GM13977 (cell line): ENCODE measurements at regions not wholly inside any gene's neighbourhood (a gene's known extent, or its start where the extent isn't known, plus 50 kb on each side); places are given as distances from the start of the nearest gene placed in this dataset.
A peak's percentile ranks its signal among the peaks of the same experiment; 100 is the strongest.

Source experiments
- DNase-seq: peaks from one replicate; pipeline ENCODE4 v3.0.0; 2012; ENCODE audit warnings: low spot score
- CTCF ChIP-seq: IDR thresholded peaks from 2 replicates; pipeline ENCODE4 v1.5.1; 2012; ENCODE audit warnings: mild to moderate bottlenecking, control low read depth; ENCODE audit not compliant: insufficient read depth; ENCODE audit errors: extremely low read depth, missing control alignments
- in situ Hi-C: fragments of 300-500 bp; cut with MboI; formaldehyde crosslinking; loops from one replicate; pipeline ENCODE4 v1.12.0; 2022; ENCODE audit warnings: low sequenced_read_pairs, low pct_unique_long_range_greater_than_20kb, mixed read lengths, inconsistent platforms; ENCODE audit not compliant: unreplicated experiment

GRCh38 chr1:172885971-172886370, 164.8 kb downstream of the TNFSF18 start:
- in situ Hi-C loops, result no loop called here
- TF ChIP-seq CTCF, result no peak
- no peak for DNase-seq

- in situ Hi-C loops, result no loop called here
- DNase-seq, result no peak
- TF ChIP-seq CTCF, result no peak
Observed at GRCh38 chr1:172887162-172887561, 163.6 kb downstream of the TNFSF18 start.

GRCh38 chr1:172893146-172893841, 157.4 kb downstream of the TNFSF18 start:
- no peak for DNase-seq
- in situ Hi-C loops, result no loop called here
- TF ChIP-seq CTCF, result no peak

GRCh38 chr1:172894349-172895049, 156.2 kb downstream of the TNFSF18 start:
- TF ChIP-seq CTCF, result no peak
- DNase-seq, result no peak
- in situ Hi-C loops, result no loop called here

GRCh38 chr1:172895050-172895460, 155.7 kb downstream of the TNFSF18 start:
- peak; percentile 20 for DNase-seq
- in situ Hi-C loops, result no loop called here

GRCh38 chr1:172895761-172896160, 155.0 kb downstream of the TNFSF18 start:
- in situ Hi-C loops, result no loop called here
- no peak for DNase-seq
- TF ChIP-seq CTCF, result no peak

More at GRCh38 chr1:172895050-172895460, 155.7 kb downstream of the TNFSF18 start:
- TF ChIP-seq CTCF, result no peak
